Subcutaneous abdominal adipose tissue (tissue), 5 donors: ENCODE measurements at regions not wholly inside any gene's neighbourhood (a gene's known extent, or its start where the extent isn't known, plus 50 kb on each side); places are given as distances from the start of the nearest gene placed in this dataset.

Experiments used
- H3K27ac ChIP-seq: one replicate; pipeline ENCODE4 v1.7.0; 2013; ENCODE audit warnings: low read depth, mild to moderate bottlenecking, inconsistent platforms, low read length, moderate library complexity
- H3K27me3 ChIP-seq, 5 donors: one replicate each; pipeline ENCODE4 v1.7.0; 2013; ENCODE audit warnings: low read length in 5 of 5, inconsistent platforms in 1 of 5; ENCODE audit not compliant: control insufficient read depth in 5 of 5, insufficient read depth in 4 of 5
- H3K36me3 ChIP-seq, 5 donors: one replicate each; pipeline ENCODE4 v1.7.0; 2013; ENCODE audit warnings: low read length in 5 of 5; ENCODE audit not compliant: control insufficient read depth in 5 of 5, insufficient read depth in 5 of 5
- H3K4me1 ChIP-seq, 5 donors: one replicate each; pipeline ENCODE4 v1.7.0; 2013; ENCODE audit warnings: low read length in 5 of 5, mild to moderate bottlenecking in 3 of 5, moderate library complexity in 1 of 5; ENCODE audit not compliant: control insufficient read depth in 5 of 5, insufficient read depth in 5 of 5
- H3K4me3 ChIP-seq, 5 donors: one replicate each; pipeline ENCODE4 v1.7.0; 2013; ENCODE audit warnings: low read length in 5 of 5, low read depth in 1 of 5
- H3K9ac ChIP-seq, 5 donors: one replicate each; pipeline ENCODE4 v1.7.0; 2013; ENCODE audit warnings: low read length in 5 of 5, mild to moderate bottlenecking in 4 of 5, moderate library complexity in 3 of 5
- H3K9me3 ChIP-seq, 5 donors: one replicate each; pipeline ENCODE4 v1.7.0; 2013; ENCODE audit warnings: low read length in 5 of 5; ENCODE audit not compliant: control insufficient read depth in 5 of 5
- donor health status: healthy.
- donor health status: healthy.
- donor health status: healthy.
- donor health status: healthy.
- donor health status: healthy.

GRCh38 chr5:40405230-40405629 lies 274.5 kb upstream of the PTGER4 start:
- Histone ChIP-seq H3K36me3 (no peaks in the 10 kb centered on the region), H3K4me3 (no peak overlapping the region), H3K9me3 (no peaks in the 10 kb centered on the region), H3K4me1 (peaks cover 0 to 40% (median 17%) of the 10 kb centered on the region in 5 donors), H3K9ac (no peak overlapping the region), H3K27ac (peak overlapping the region; percentile 21), H3K27me3 (no peaks in the 10 kb centered on the region)

- H3K27me3 ChIP-seq, result no peaks in the 10 kb centered on the region
- H3K27ac ChIP-seq, result no peak overlapping the region
- peaks cover 0 to 40% (median 17%) of the 10 kb centered on the region in 5 donors for H3K4me1 ChIP-seq
- H3K36me3 ChIP-seq, result no peaks in the 10 kb centered on the region
- H3K4me3 ChIP-seq, result no peak overlapping the region
- no peak overlapping the region for H3K9ac ChIP-seq
- no peaks in the 10 kb centered on the region for H3K9me3 ChIP-seq
Measured at GRCh38 chr5:40404613-40405012, 275.1 kb upstream of the PTGER4 start.

- H3K4me3 ChIP-seq, result no peak overlapping the region
- no peak overlapping the region for H3K27ac ChIP-seq
Measured at GRCh38 chr5:40402007-40402364, 277.7 kb upstream of the PTGER4 start.

GRCh38 chr5:40401284-40402006 lies 278.3 kb upstream of the PTGER4 start:
- Histone ChIP-seq H3K9ac (no peak overlapping the region), H3K27me3 (no peaks in the 10 kb centered on the region), H3K27ac (no peak overlapping the region)

More at GRCh38 chr5:40402007-40402364, 277.7 kb upstream of the PTGER4 start:
- Histone ChIP-seq H3K4me1 (peaks cover 0 to 33% (median 17%) of the 10 kb centered on the region in 5 donors), H3K36me3 (no peaks in the 10 kb centered on the region), H3K27me3 (no peaks in the 10 kb centered on the region), H3K9ac (no peak overlapping the region), H3K9me3 (no peaks in the 10 kb centered on the region)

GRCh38 chr5:40400245-40400644 lies 279.5 kb upstream of the PTGER4 start:
- H3K27me3 ChIP-seq, result no peaks in the 10 kb centered on the region
- H3K9me3 ChIP-seq, result no peaks in the 10 kb centered on the region
- H3K36me3 ChIP-seq, result no peaks in the 10 kb centered on the region
- H3K4me1 ChIP-seq, result peaks cover 0 to 18% (median 10%) of the 10 kb centered on the region in 5 donors
- H3K4me3 ChIP-seq, result no peak overlapping the region
- no peak overlapping the region for H3K27ac ChIP-seq
- no peak overlapping the region for H3K9ac ChIP-seq

More at GRCh38 chr5:40401284-40402006, 278.3 kb upstream of the PTGER4 start:
- Histone ChIP-seq H3K9me3 (no peaks in the 10 kb centered on the region), H3K4me1 (peaks cover 0 to 29% (median 17%) of the 10 kb centered on the region in 5 donors), H3K4me3 (no peak overlapping the region), H3K36me3 (no peaks in the 10 kb centered on the region)

- H3K4me3 ChIP-seq, result no peak overlapping the region
Measured at GRCh38 chr5:40399349-40399748, 280.4 kb upstream of the PTGER4 start.

GRCh38 chr5:40397976-40398375 lies 281.7 kb upstream of the PTGER4 start:
- Histone ChIP-seq H3K4me1 (peaks cover 0 to 15% (median 6%) of the 10 kb centered on the region in 5 donors), H3K9ac (no peak overlapping the region), H3K4me3 (no peak overlapping the region), H3K9me3 (no peaks in the 10 kb centered on the region), H3K27me3 (no peaks in the 10 kb centered on the region), H3K27ac (no peak overlapping the region), H3K36me3 (no peaks in the 10 kb centered on the region)

More at GRCh38 chr5:40399349-40399748, 280.4 kb upstream of the PTGER4 start:
- Histone ChIP-seq H3K27me3 (no peaks in the 10 kb centered on the region), H3K9ac (no peak overlapping the region), H3K27ac (no peak overlapping the region), H3K9me3 (no peaks in the 10 kb centered on the region), H3K36me3 (no peaks in the 10 kb centered on the region), H3K4me1 (peaks cover 0 to 14% (median 6%) of the 10 kb centered on the region in 5 donors)

- Histone ChIP-seq H3K4me1 (peaks cover 0 to 24% (median 6%) of the 10 kb centered on the region in 5 donors), H3K27ac (no peak overlapping the region), H3K9ac (no peak overlapping the region), H3K36me3 (no peaks in the 10 kb centered on the region), H3K9me3 (no peaks in the 10 kb centered on the region), H3K27me3 (no peaks in the 10 kb centered on the region), H3K4me3 (no peak overlapping the region)
Measured at GRCh38 chr5:40397091-40397490, 282.6 kb upstream of the PTGER4 start.

- H3K9ac ChIP-seq, result no peak overlapping the region
- peaks cover 0 to 31% (median 6%) of the 10 kb centered on the region in 5 donors for H3K4me1 ChIP-seq
- H3K27ac ChIP-seq, result no peak overlapping the region
- no peaks in the 10 kb centered on the region for H3K27me3 ChIP-seq
- no peaks in the 10 kb centered on the region for H3K36me3 ChIP-seq
- H3K9me3 ChIP-seq, result no peaks in the 10 kb centered on the region
- no peak overlapping the region for H3K4me3 ChIP-seq
Measured at GRCh38 chr5:40396317-40396716, 283.4 kb upstream of the PTGER4 start.

GRCh38 chr5:40395251-40395650 lies 284.5 kb upstream of the PTGER4 start:
- Histone ChIP-seq H3K9ac (no peak overlapping the region), H3K36me3 (no peaks in the 10 kb centered on the region), H3K4me1 (peaks cover 0 to 33% (median 3%) of the 10 kb centered on the region in 5 donors), H3K4me3 (no peak overlapping the region), H3K27me3 (no peaks in the 10 kb centered on the region), H3K27ac (no peak overlapping the region), H3K9me3 (no peaks in the 10 kb centered on the region)
